Jurkat, Clone E6-1 (cell line): ENCODE measurements at regions not wholly inside any gene's neighbourhood (a gene's known extent, or its start where the extent isn't known, plus 50 kb on each side); places are given as distances from the start of the nearest gene placed in this dataset.
A peak's percentile ranks its signal among the peaks of the same experiment; 100 is the strongest.
"Not testable (repeated sequence)": the region's sequence is repeated elsewhere in the genome, so short reads cannot be mapped to it uniquely, and the experiment has no call there.

Experiments
- DNase-seq: peaks from one replicate; pipeline ENCODE4 v3.0.0-alpha.2; 2011; ENCODE audit warnings: low read depth, low spot score
- H3K4me3 ChIP-seq: 2 replicates; pipeline ENCODE4 v1.5.1; 2011; ENCODE audit warnings: mild to moderate bottlenecking, low read length, control low read depth, moderate library complexity

DNA sequence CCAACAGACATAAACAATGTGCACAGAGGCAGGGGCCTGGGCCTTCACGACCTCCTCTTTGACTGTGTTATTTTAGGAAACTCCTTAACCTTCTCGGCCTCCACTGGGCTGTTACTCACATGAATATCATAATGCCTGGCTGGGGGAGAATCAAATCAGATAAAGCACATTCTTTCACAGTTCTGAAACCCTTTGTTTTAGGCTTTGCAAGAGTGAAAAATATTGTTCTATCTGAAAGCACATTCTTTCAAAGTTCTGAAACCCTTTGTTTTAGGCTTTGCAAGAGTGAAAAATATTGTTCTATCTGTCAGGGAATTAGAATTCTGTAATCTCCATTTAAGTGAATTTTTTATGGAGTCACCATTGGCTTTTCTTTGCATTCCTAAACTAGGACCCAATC, 50.7 kb upstream of the SYNDIG1 start:
- no peak overlapping the region for H3K4me3 ChIP-seq
- DNase-seq = no peak

DNA sequence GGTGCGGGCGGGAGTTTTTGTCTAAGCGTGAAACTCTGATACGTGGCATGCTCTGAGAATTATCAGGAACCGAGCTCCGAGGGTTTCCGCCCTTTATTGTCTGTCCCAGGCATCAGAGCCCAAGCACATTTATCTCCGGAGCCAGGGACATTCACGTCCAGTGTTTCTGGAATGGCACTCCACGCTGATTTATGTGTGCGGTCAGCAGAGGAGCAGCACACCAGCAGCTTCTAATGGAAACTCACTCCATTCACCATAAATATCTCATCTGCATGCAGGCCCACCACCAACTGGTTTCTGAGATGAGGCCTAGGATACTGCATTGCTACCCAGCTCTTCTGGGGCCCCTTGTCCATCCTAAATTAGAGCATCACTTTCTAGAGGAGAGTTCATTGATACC, 51.9 kb upstream of the SYNDIG1 start:
- no peak overlapping the region for H3K4me3 ChIP-seq
- DNase-seq = no peak

DNA sequence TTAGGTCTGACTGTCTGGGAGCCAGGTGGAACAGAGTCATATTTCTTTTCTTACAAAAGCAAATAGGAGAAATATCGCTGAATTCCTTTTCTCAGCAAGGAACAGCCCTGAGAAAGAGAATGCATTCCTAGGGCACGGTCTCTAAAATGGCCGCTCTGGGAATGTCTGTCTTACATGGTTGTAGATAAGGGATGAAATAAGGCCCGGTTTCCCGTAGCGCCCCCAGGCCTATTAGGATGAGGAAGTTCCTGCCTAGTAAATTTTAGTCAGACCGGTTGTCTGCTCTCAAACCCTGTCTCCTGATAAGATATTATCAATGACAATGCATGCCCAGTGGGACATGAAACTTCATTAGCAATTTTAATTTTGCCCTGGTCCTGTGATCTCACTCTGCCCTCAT, 54.0 kb upstream of the SYNDIG1 start:
- DNase-seq = not testable (repeated sequence)

DNA sequence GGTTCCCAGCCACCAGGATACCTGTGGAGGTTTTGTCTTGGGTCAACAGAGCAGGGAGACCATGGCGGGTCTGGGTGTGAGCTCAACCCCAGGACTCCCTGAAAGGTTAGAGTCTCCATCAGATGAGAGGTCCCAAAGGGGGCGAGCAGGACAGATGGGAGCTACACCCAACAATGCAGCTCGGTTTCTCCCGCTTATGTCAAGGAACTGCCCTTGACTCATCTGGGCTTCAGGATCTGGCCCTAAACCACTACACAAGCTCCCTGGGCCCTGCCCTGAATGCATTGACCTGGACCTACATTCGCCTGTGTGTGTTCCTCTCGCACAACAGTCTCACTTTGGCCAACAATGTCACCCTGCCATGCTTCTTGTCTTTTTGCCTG, 57.6 kb upstream of the SYNDIG1 start:
- H3K4me3 ChIP-seq = no peak overlapping the region
- no peak for DNase-seq

More for the DNA sequence above, 54.0 kb upstream of the SYNDIG1 start:
- H3K4me3 ChIP-seq = not testable (repeated sequence)

DNA sequence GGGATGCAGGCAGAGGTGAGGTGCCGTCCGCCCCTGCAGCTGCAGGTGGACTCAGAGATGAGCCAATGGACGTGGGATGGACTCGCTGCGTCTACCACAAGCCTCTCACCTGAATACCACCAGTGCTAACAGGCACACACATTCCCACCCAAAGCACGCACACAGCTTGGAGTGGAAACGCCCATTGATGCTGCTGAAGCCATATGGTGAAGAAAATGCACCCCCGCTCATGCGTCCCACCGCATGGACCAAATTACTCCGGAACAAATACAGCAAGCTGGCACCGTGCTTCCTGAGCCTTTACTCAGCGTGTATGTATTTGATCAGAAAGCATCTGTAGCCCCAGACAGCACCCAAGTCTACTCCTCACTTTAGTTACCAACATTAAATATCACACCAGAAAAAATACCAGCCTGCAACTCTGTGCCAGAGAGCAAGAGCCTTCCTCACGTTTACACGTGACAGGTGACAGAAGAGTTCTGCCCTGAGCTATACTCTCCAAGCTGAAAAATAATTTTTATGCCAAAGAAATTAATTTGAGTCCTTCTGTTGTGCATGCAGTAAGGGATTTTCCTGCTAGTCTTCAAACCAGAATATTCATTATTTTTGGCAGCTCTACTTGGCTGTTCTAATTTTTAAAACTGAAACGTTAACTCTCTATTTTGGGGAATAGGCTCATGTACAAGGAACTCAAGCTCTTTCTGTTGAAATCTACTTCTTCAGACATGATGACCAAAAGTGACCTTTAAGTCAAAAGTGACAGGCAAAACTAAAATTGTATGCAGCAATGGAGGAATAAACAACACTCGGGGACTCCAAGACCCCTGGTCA, 58.2 kb upstream of the SYNDIG1 start:
- DNase-seq = no peak
- no peak overlapping the region for H3K4me3 ChIP-seq

DNA sequence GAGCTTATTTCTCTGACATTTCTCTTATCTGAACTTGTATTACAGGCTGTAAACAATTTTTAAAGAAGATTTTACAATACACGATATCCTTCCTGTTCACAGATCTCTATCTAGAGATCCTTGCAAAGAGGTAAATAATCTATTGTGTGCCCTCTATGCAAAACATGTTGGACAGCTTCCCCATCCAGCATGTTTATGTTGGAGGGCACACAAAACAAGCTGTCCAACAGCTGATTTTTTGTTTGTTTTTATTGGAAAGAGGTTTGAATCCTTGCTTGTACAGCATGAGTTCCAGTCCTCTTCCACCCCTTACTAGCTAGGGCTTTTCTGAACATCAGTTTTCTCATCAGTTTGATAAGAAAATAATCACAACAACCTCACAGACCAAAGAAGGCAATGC, 62.3 kb upstream of the SYNDIG1 start:
- H3K4me3 ChIP-seq = no peak overlapping the region
- no peak for DNase-seq

DNA sequence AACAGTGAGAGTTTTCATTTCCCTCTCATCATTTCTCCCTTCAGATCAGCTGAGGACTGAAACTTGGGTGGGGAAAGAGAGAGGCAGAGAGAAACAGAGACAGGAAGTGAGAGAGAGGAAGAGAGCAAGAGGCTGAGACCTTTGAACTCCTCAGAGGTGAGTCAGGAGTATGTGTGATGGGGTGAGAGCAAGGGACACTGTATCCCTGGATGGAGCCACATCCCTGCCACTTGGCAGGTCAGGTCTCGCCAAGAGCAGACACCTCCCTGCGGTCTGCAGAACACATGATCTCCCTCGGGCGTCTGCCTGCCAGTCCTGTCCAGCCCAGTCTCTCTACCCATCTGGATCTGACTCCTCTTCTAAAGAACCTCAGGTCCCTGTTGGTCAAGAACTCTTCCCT, 62.7 kb upstream of the SYNDIG1 start:
- H3K4me3 ChIP-seq = no peak overlapping the region
- no peak for DNase-seq

DNA sequence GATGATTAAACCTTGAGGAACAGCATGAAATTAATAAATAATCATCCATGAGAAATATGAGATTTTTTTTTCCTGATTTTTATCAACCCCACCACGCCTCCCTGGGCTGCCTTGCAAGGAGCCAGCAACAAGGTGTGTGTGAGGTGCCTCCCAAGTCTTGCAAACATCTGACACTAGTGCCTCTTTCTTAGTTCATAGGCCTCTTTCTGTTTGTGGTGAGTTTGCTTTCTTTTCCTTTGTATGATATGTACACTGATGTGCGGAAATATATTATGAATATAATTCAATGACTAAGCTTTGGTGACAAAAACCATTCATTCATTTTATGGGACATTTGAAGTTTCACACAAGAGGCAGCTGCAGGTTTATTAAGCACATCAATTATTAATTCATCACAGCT, 63.2 kb upstream of the SYNDIG1 start:
- DNase-seq = no peak
- no peak overlapping the region for H3K4me3 ChIP-seq

DNA sequence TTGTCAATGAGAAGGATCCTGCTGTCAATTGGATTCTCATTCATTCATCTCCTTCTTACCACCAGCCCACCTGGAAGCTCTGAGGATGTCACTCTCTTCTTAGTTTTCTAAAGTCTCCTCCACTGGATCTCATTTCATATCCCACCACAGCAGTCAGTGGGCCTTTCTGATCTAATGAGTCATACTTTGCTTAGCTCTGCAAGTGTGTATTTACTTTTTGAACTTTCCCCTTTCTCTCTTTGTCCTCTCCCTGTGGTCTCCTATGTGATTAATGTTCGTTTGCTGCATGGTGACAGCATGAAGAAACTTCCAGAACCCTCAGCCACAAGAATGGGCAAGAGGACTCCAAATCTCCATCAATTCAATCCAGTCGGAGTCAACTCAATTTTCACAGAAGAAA, 63.6 kb upstream of the SYNDIG1 start:
- no peak overlapping the region for H3K4me3 ChIP-seq
- DNase-seq = no peak

DNA sequence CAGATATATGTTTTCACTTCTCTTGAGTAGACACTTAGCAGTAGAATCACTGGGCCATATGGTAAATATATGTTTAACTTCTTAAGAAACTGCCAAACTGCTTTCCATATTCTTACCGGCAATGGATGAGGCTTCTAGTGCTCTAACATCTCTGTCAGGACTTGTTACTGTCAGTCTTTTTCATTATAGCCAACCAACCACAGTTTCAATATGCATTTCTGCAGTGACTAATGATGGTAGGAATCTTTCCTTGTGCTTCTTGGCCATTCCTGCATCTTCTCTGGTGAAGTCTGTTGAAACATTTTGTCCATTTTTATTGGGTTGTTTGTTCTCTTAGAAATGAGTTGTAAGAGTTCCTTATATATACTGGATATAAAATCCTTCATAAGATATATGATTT, 66.0 kb upstream of the SYNDIG1 start:
- no peak for DNase-seq
- H3K4me3 ChIP-seq = no peak overlapping the region

DNA sequence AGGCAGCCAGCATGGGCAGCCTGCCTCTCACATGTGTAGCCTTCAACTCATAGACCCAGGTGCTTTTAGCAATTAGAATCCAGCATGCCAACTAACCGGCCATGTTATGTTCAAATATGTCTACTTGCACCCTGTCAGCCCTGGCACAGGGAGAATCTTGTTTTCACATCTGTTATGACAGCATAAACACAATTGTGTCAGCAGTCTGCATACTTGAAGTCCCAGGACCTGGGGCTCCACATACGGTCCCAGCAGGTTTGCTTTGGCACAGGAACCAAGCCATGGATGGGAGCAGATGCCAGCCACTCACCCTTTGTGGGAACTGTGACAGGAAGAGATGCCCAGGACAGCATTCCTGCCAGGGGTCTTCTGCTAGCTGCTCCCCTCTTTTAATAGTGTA, 67.2 kb upstream of the SYNDIG1 start:
- H3K4me3 ChIP-seq = no peak overlapping the region
- DNase-seq = no peak

DNA sequence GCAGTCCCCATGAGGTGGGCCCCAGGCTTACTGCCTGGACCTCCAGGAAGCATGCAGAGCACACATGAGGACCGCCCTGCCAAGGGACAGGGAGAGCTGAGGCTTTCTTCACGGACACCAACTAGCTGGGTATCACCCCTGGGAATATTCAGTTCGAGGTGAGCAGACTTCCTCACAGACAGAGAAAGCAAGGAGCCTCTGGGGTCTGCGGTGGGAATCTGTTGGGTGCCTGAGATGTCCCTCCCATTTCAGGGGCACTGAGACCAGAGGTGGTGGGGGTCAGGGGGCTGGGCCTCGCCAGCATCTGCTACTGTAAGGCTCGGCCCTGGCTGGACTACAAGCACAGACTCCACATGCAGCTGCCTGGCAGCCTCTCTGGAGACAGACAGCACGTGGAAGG, 74.3 kb upstream of the SYNDIG1 start:
- H3K4me3 ChIP-seq = no peak overlapping the region
- DNase-seq = no peak

DNA sequence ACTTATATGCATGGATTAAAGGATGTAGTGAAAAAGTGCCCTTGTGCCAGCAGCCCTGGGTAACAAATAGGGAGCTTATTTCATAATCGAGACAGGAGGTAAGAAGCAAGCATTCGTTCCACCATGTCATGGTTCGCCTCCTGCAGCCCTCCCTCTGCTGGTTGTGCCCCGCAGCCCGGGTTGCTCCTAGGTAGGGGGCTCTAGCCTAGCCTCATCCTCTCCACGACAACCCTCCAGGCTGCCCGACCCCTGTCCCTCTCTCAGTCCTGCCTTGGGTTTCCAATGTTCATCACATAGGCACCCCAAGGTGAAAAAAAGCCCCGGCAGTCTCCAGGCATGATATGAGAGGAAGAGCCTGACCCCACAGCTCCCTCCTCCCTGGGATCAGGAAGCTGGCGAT, 75.5 kb upstream of the SYNDIG1 start:
- no peak overlapping the region for H3K4me3 ChIP-seq
- DNase-seq = no peak

DNA sequence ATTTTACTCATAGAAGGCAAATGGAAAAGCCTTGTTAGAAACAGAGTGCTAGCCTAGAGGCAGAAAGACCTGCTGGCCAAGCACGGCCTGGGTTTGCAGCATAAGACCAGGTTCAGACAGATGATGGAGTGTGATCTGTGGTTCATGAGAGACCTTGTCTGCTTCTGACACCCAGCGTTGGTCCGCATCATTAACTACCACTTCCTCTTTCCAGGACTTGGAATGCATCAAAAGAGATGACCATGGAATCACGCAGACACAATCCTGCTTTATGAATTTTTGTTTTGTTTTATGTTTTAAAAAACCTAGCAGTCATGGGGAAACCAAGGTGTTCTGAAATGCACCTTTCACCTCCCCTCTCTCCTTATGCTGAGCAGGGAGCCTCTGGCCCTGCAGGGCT, 76.8 kb upstream of the SYNDIG1 start:
- H3K4me3 ChIP-seq = no peak overlapping the region
- no peak for DNase-seq

DNA sequence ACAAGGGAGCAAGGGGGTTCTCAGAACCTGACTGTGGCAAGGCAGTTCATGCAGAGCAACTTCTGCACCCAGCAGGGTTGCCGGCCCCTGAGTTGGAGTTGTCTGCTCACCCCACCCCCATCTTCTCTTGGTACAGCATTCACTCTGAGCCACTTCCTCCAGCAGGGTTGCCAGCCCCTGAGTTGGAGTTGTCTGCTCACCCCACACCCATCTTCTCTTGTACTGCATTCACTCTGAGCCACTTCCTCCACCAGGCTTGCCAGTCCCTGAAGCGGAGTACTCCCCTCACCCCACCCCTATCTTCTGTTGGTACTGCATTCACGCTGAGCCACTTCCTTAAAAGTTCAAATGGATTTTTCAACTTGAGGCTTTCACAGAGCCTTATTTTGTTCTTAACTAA, 79.7 kb upstream of the SYNDIG1 start:
- peak; percentile 98 for DNase-seq
- peak overlapping the region; percentile 41 for H3K4me3 ChIP-seq

DNA sequence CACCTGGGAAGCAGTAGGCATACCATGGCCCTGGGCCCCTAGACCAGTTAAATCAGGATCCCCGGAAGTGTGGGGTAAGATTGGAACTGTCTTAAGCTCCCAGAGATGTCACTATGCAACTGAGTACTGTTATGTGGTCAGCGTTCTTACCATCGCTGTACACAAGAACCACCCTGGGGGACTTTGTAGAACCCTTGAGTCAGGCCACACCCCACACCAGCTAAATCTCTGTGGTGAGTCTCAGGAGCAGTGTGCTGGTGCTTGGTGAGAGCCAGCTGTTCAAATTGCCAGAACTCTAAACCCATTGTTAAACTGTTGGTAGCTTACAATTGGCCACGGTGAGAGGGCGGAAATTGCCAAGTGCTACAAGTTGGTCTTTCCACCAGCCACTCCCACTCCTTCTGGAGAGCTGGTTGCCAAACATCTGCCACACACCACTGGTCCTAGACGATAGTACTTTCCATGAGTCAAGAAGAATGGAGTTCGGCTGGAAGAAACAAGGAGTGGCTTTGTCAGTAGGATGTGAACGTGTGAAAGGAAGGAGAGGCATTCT, 80.5 kb upstream of the SYNDIG1 start:
- DNase-seq = peak; percentile 85
- peak overlapping the region; percentile 41 for H3K4me3 ChIP-seq

DNA sequence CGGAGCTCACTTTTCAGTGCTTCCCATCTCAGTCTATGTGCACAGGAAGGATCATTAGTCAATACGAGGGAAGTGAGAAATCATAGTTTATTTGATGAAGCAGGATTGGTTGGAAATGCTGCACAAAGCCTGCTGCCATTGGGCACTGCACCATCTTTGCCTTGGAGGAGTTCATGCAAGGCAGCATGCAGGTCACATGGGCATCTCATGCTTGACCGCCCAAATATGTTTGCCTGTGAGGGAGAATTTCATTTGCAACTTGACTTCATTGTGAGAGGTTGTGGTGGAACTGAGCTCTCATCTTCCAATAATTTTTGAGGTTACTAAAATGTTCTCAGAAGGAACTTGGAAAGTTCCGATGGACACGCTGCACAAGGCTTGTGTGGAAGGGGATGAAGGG, 83.9 kb upstream of the SYNDIG1 start:
- no peak overlapping the region for H3K4me3 ChIP-seq
- DNase-seq = no peak

DNA sequence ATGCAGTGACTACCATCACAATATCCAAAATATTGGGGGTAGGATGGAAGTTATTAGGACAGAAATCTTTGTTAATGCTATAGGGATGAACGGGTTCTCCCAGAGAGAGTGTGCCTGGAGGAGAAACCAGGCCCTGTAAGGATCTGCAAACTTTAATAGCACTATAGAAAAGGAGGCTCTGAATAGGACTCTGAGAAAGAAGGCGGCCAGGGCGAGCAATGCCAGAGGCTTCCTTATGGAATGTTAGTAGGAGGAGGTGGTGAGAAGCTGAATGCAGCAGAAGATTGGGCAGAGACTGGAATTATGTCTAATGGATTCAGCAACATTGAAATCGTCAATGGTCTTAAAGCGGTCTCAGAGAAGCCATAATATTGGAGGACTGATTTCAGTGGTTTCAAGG, 84.6 kb upstream of the SYNDIG1 start:
- no peak for DNase-seq

DNA sequence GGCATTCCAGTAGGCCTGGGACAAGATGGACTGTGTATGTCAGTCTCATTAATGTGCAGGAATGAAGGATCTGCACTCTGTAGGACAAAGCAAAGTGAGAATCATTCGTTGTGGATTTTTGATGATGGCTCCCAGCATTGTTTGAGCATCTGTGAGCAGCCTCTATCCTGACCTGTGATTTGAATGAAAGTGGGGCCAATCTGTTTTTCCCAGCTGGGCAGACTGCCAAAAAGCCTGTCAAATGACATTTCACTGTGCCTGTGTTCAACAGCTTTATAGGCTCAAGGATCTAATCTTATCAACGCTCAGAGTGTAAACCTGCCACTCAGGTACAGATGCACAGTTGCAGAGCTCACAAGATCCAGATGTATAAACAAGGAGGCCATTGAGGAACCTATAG, 86.7 kb upstream of the SYNDIG1 start:
- no peak for DNase-seq
- H3K4me3 ChIP-seq = no peak overlapping the region

More for the DNA sequence above, 84.6 kb upstream of the SYNDIG1 start:
- no peak overlapping the region for H3K4me3 ChIP-seq

DNA sequence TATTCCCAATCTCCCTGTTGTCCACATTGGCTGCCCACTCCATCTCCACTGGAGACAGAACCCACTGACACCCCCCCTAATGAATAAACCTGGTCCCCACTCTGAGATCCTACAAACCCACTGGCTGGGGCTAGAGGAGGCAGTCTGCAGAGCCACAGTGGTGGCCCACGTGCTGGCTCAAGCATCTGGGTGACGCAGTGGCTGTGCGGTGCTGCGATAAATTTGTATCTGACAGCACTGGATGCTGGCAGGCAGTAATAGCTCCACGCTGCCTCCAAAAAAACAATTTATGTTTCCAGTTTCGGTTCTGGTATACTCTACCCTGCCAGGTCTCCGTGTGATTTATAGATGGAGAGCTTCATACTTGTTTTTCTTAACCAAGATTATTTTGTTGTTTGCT, 87.1 kb upstream of the SYNDIG1 start:
- no peak overlapping the region for H3K4me3 ChIP-seq
- no peak for DNase-seq

DNA sequence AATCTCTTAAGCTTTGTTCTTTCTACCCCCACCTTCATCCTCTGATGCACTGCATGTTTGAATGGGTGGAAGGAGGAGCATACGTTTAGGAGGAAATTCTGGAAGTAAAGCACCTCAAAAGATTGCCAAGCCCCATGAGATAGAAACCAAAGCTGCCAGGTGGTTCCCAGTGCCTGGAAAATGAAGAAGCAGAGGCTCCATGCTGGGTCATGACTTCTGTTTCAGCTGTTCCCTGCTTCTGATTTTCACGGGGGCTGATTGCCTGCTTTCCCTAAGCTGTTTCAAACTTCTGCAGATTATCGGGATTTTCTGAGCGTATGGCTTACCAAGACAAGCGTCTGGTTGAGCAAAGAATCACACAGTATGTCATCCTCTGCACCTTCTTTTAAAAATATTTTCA, 87.5 kb upstream of the SYNDIG1 start:
- DNase-seq = no peak
- H3K4me3 ChIP-seq = no peak overlapping the region
